ENCODE measurements at regions not wholly inside any gene's neighbourhood (a gene's known extent, or its start where the extent isn't known, plus 50 kb on each side); places are given as distances from the start of the nearest gene placed in this dataset.

- no peaks in the 10 kb centered on the region for H3K9me3 ChIP-seq (ENCODE audit: control extremely low read depth in 1 of 5, control insufficient read depth in 4 of 5, insufficient read depth in 2 of 5, low read depth in 1 of 5, low read length in 4 of 5)
- DNase-seq: no peak
- H3K4me3 ChIP-seq (ENCODE audit: control insufficient read depth in 1 of 7, extremely low read depth in 1 of 7, insufficient read depth in 4 of 7, low read depth in 2 of 7, low read length in 6 of 7): no peak overlapping the region
- H3K4me1 ChIP-seq (ENCODE audit: control extremely low read depth in 1 of 4, control insufficient read depth in 4 of 4, insufficient read depth in 4 of 4, low read length in 3 of 4): no peaks in the 10 kb centered on the region
- ChIA-PET CTCF (no interaction called here), POLR2A (no interaction called here)
- no peak overlapping the region for H3K27ac ChIP-seq (ENCODE audit: insufficient read depth in 1 of 2, low read depth in 1 of 2, low read length in 2 of 2, poor library complexity in 1 of 2, severe bottlenecking in 2 of 2)
- H3K27me3 ChIP-seq (replicated peaks in 2 of 5; ENCODE audit: control insufficient read depth in 4 of 5, insufficient read depth in 5 of 5, low read length in 4 of 5): peaks cover 0 to 2% (median 0%) of the 10 kb centered on the region in 5 experiments
- WGBS (ENCODE audit: insufficient coverage): 61% methylated on average over 4 of the region's 4 CpGs
- no peaks in the 10 kb centered on the region for H3K36me3 ChIP-seq (ENCODE audit: control insufficient read depth in 4 of 4, insufficient read depth in 4 of 4, low read length in 3 of 4)
Observed at GRCh38 chr1:56285554-56286402, 293.6 kb downstream of the PLPP3 start.

DNA sequence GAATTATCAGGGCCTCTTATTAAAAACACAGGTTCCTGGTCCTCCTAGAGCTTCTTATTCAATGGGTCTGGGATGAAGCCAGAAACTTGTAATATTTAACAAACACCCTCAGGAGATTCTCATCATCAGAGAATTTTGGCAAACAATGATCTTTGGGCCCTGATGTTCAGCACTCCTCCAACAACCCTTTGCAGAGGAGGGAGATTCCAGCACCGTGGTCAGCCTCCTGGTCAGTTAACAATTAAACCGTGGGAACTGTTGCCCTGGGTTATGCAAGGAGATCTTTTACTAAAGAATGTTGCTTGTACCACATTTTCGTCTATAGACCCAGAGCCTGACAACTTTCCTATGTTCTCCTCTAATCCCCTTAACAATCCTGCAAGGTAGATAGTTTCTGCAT lies 294.4 kb downstream of the PLPP3 start:
- ChIA-PET CTCF (no interaction called here), POLR2A (no interaction called here)
- no peaks in the 10 kb centered on the region for H3K4me1 ChIP-seq (ENCODE audit: control extremely low read depth in 1 of 4, control insufficient read depth in 4 of 4, insufficient read depth in 4 of 4, low read length in 3 of 4)
- no peak for DNase-seq
- no peaks in the 10 kb centered on the region for H3K36me3 ChIP-seq (ENCODE audit: control insufficient read depth in 4 of 4, insufficient read depth in 4 of 4, low read length in 3 of 4)
- WGBS (ENCODE audit: insufficient coverage): 93% methylated on average over 3 of the region's 3 CpGs
- H3K9me3 ChIP-seq (ENCODE audit: control extremely low read depth in 1 of 5, control insufficient read depth in 4 of 5, insufficient read depth in 2 of 5, low read depth in 1 of 5, low read length in 4 of 5): no peaks in the 10 kb centered on the region
- no peak overlapping the region for H3K27ac ChIP-seq (ENCODE audit: insufficient read depth in 1 of 2, low read depth in 1 of 2, low read length in 2 of 2, poor library complexity in 1 of 2, severe bottlenecking in 2 of 2)
- peaks cover 0 to 2% (median 0%) of the 10 kb centered on the region in 5 experiments for H3K27me3 ChIP-seq (replicated peaks in 2 of 5; ENCODE audit: control insufficient read depth in 4 of 5, insufficient read depth in 5 of 5, low read length in 4 of 5)
- no peak overlapping the region for H3K4me3 ChIP-seq (ENCODE audit: control insufficient read depth in 1 of 7, extremely low read depth in 1 of 7, insufficient read depth in 4 of 7, low read depth in 2 of 7, low read length in 6 of 7)

GRCh38 chr1:56278061-56278460 lies 301.3 kb downstream of the PLPP3 start:
- DNase-seq: no peak
- ChIA-PET CTCF (no interaction called here), POLR2A (no interaction called here)
- Histone ChIP-seq H3K9me3 (ENCODE audit: control extremely low read depth in 1 of 5, control insufficient read depth in 4 of 5, insufficient read depth in 2 of 5, low read depth in 1 of 5, low read length in 4 of 5) (no peaks in the 10 kb centered on the region), H3K27ac (ENCODE audit: insufficient read depth in 1 of 2, low read depth in 1 of 2, low read length in 2 of 2, poor library complexity in 1 of 2, severe bottlenecking in 2 of 2) (no peak overlapping the region), H3K27me3 (replicated peaks in 2 of 5; ENCODE audit: control insufficient read depth in 4 of 5, insufficient read depth in 5 of 5, low read length in 4 of 5) (no peaks in the 10 kb centered on the region), H3K4me1 (ENCODE audit: control extremely low read depth in 1 of 4, control insufficient read depth in 4 of 4, insufficient read depth in 4 of 4, low read length in 3 of 4) (no peaks in the 10 kb centered on the region), H3K4me3 (ENCODE audit: control insufficient read depth in 1 of 7, extremely low read depth in 1 of 7, insufficient read depth in 4 of 7, low read depth in 2 of 7, low read length in 6 of 7) (no peak overlapping the region), H3K36me3 (ENCODE audit: control insufficient read depth in 4 of 4, insufficient read depth in 4 of 4, low read length in 3 of 4) (no peaks in the 10 kb centered on the region)
- WGBS (ENCODE audit: insufficient coverage): 100% methylated on average over 1 of the region's 3 CpGs

DNA sequence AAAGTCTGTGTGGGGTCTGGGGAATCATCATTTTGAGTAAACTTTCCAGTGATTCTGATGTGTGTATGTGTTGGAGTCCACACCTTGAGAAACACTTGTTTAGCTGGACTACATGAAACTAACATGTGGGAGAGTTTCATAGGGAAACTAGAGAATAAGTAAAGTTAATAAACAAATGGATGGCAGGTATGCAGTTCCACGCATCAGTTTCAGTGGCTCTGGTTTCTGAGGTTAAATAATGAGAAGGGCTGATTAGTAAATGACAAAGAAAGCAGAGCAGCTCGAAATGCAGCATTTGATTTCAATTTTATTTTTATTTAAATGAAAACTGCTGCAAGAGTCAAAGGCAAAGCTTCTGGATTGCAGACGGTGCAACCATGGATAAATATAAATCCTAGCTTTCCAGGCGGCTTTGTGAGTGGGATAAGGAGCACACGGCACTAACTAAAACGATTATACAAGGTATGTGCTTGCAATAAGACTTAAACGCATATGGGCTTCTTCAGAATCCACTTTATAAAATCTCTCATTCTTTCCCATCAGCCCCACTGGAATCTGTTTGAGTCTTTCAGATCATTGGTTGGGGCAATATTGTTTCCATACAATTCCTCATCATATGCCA lies 310.7 kb downstream of the PLPP3 start:
- H3K9me3 ChIP-seq (ENCODE audit: control extremely low read depth in 1 of 5, control insufficient read depth in 4 of 5, insufficient read depth in 2 of 5, low read depth in 1 of 5, low read length in 4 of 5): no peaks in the 10 kb centered on the region
- CTCF ChIA-PET: no interaction called here

GRCh38 chr1:56267611-56268010 lies 311.8 kb downstream of the PLPP3 start:
- CTCF ChIA-PET: no interaction called here
- no peaks in the 10 kb centered on the region for H3K36me3 ChIP-seq (ENCODE audit: control insufficient read depth in 4 of 4, insufficient read depth in 4 of 4, low read length in 3 of 4)
- no peaks in the 10 kb centered on the region for H3K9me3 ChIP-seq (ENCODE audit: control extremely low read depth in 1 of 5, control insufficient read depth in 4 of 5, insufficient read depth in 2 of 5, low read depth in 1 of 5, low read length in 4 of 5)
- POLR2A ChIA-PET: no interaction called here
- H3K4me1 ChIP-seq (ENCODE audit: control extremely low read depth in 1 of 4, control insufficient read depth in 4 of 4, insufficient read depth in 4 of 4, low read length in 3 of 4): no peaks in the 10 kb centered on the region
- no peak overlapping the region for H3K4me3 ChIP-seq (ENCODE audit: control insufficient read depth in 1 of 7, extremely low read depth in 1 of 7, insufficient read depth in 4 of 7, low read depth in 2 of 7, low read length in 6 of 7)
- H3K27me3 ChIP-seq (replicated peaks in 2 of 5; ENCODE audit: control insufficient read depth in 4 of 5, insufficient read depth in 5 of 5, low read length in 4 of 5): no peaks in the 10 kb centered on the region
- no peak for DNase-seq
- 100% methylated on average over 1 of the region's 2 CpGs for WGBS (ENCODE audit: insufficient coverage)
- no peak overlapping the region for H3K27ac ChIP-seq (ENCODE audit: insufficient read depth in 1 of 2, low read depth in 1 of 2, low read length in 2 of 2, poor library complexity in 1 of 2, severe bottlenecking in 2 of 2)

More for the DNA sequence above, 310.7 kb downstream of the PLPP3 start:
- Histone ChIP-seq H3K27ac (ENCODE audit: insufficient read depth in 1 of 2, low read depth in 1 of 2, low read length in 2 of 2, poor library complexity in 1 of 2, severe bottlenecking in 2 of 2) (no peak overlapping the region), H3K27me3 (replicated peaks in 2 of 5; ENCODE audit: control insufficient read depth in 4 of 5, insufficient read depth in 5 of 5, low read length in 4 of 5) (no peaks in the 10 kb centered on the region), H3K4me1 (ENCODE audit: control extremely low read depth in 1 of 4, control insufficient read depth in 4 of 4, insufficient read depth in 4 of 4, low read length in 3 of 4) (no peaks in the 10 kb centered on the region), H3K36me3 (ENCODE audit: control insufficient read depth in 4 of 4, insufficient read depth in 4 of 4, low read length in 3 of 4) (no peaks in the 10 kb centered on the region), H3K4me3 (ENCODE audit: control insufficient read depth in 1 of 7, extremely low read depth in 1 of 7, insufficient read depth in 4 of 7, low read depth in 2 of 7, low read length in 6 of 7) (no peak overlapping the region)
- POLR2A ChIA-PET: no interaction called here
- 100% methylated on average over 3 of the region's 7 CpGs for WGBS (ENCODE audit: insufficient coverage)
- DNase-seq: no peak

DNA sequence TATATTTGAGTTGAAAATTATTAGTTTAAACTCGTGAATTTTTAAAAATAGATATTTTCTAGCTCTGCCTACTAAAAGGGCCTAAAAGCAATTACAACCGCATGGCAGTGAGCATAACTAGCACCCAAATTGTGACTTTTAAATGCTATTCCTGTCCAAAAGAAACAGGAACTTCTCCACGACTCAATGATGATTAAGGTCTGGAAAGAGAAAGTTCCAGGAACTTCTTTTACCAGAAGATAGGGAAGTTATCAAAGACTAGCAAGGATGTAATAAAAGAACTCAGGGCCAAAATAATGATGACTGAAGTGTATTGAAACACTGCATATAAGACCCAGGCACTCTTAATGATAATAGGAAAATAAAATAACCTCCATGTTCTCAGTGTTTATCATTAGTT lies 313.0 kb downstream of the PLPP3 start:
- Histone ChIP-seq H3K36me3 (ENCODE audit: control insufficient read depth in 4 of 4, insufficient read depth in 4 of 4, low read length in 3 of 4) (no peaks in the 10 kb centered on the region), H3K27ac (ENCODE audit: insufficient read depth in 1 of 2, low read depth in 1 of 2, low read length in 2 of 2, poor library complexity in 1 of 2, severe bottlenecking in 2 of 2) (no peak overlapping the region), H3K9me3 (ENCODE audit: control extremely low read depth in 1 of 5, control insufficient read depth in 4 of 5, insufficient read depth in 2 of 5, low read depth in 1 of 5, low read length in 4 of 5) (no peaks in the 10 kb centered on the region), H3K4me3 (ENCODE audit: control insufficient read depth in 1 of 7, extremely low read depth in 1 of 7, insufficient read depth in 4 of 7, low read depth in 2 of 7, low read length in 6 of 7) (no peak overlapping the region), H3K4me1 (ENCODE audit: control extremely low read depth in 1 of 4, control insufficient read depth in 4 of 4, insufficient read depth in 4 of 4, low read length in 3 of 4) (no peaks in the 10 kb centered on the region), H3K27me3 (replicated peaks in 2 of 5; ENCODE audit: control insufficient read depth in 4 of 5, insufficient read depth in 5 of 5, low read length in 4 of 5) (no peaks in the 10 kb centered on the region)
- DNase-seq: no peak
- POLR2A ChIA-PET: no interaction called here
- CTCF ChIA-PET: no interaction called here
- 52% methylated on average over 2 of the region's 3 CpGs for WGBS (ENCODE audit: insufficient coverage)

- Histone ChIP-seq H3K36me3 (ENCODE audit: control insufficient read depth in 4 of 4, insufficient read depth in 4 of 4, low read length in 3 of 4) (no peaks in the 10 kb centered on the region), H3K4me3 (ENCODE audit: control insufficient read depth in 1 of 7, extremely low read depth in 1 of 7, insufficient read depth in 4 of 7, low read depth in 2 of 7, low read length in 6 of 7) (no peak overlapping the region), H3K27me3 (replicated peaks in 2 of 5; ENCODE audit: control insufficient read depth in 4 of 5, insufficient read depth in 5 of 5, low read length in 4 of 5) (no peaks in the 10 kb centered on the region), H3K4me1 (ENCODE audit: control extremely low read depth in 1 of 4, control insufficient read depth in 4 of 4, insufficient read depth in 4 of 4, low read length in 3 of 4) (no peaks in the 10 kb centered on the region), H3K27ac (ENCODE audit: insufficient read depth in 1 of 2, low read depth in 1 of 2, low read length in 2 of 2, poor library complexity in 1 of 2, severe bottlenecking in 2 of 2) (no peak overlapping the region), H3K9me3 (ENCODE audit: control extremely low read depth in 1 of 5, control insufficient read depth in 4 of 5, insufficient read depth in 2 of 5, low read depth in 1 of 5, low read length in 4 of 5) (peaks cover 0 to 5% (median 0%) of the 10 kb centered on the region in 5 experiments)
- ChIA-PET CTCF (no interaction called here), POLR2A (no interaction called here)
- peak in 2 of 3 donors; percentile 24 to 31 for DNase-seq
Observed at GRCh38 chr1:56265216-56265615, 314.1 kb downstream of the PLPP3 start.

Measured in common myeloid progenitor, CD34-positive (primary cell).